GM21737 (cell line): ENCODE measurements at regions not wholly inside any gene's neighbourhood (a gene's known extent, or its start where the extent isn't known, plus 50 kb on each side); places are given as distances from the start of the nearest gene placed in this dataset.

Experiments used
- ATAC-seq: cut with Tn5 transposase; IDR thresholded peaks from one replicate; pipeline ENCODE4 v1.9.1; 2021; ENCODE audit warnings: mild to moderate bottlenecking, moderate library complexity; ENCODE audit not compliant: unreplicated experiment

GRCh38 chr2:20132990-20133535 is 81.6 kb upstream of the LAPTM4A start:
- ATAC-seq = no peak

GRCh38 chr2:20130821-20131645 is 79.6 kb upstream of the LAPTM4A start:
- no peak for ATAC-seq

- no peak for ATAC-seq
These were observed 78.7 kb upstream of the LAPTM4A start for GRCh38 chr2:20130160-20130560.

- no peak for ATAC-seq
These were observed 78.1 kb upstream of the LAPTM4A start for GRCh38 chr2:20129331-20130159.

- ATAC-seq = no peak
These were observed 77.3 kb upstream of the LAPTM4A start for GRCh38 chr2:20128506-20129330.

DNA sequence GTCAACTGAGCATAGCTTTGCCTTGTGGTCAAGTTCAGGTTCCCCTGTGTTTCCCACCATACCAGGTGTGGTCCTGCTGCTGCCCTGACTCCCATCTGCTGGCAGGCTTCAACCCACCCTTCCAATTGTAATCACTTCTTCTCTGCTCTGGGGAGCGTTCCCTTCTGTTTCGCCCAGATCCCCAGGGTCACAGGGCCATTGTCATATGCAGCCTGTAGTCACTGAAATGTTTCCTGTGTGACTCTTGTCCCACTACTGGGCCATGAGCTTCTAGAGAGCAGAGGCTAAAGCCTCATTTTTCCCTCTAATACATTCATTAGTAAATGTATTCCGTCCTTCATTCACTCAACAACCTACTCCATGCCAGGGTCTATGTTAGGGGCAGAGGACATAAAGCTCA is 75.0 kb upstream of the LAPTM4A start:
- no peak for ATAC-seq

DNA sequence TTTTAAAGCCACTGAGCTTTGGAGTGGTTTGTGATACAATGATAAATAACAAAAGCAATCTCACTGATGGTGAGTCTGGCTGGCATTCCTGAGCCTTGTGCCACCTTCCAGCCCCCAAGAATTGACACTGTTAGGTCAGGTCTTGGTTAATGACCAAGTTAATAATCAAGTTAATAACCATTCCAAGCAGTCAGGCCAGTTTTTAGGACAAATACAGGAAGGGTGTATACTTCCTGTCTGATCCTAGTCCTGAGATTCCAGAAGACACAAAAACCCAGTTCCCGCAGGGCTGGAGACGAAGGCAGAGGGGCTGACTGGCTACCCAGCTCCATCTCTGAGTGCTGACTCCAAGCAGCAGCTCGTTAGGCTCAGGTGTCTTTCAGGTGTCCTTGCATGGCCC is 74.6 kb upstream of the LAPTM4A start:
- no peak for ATAC-seq

- ATAC-seq = no peak
These were observed 74.2 kb upstream of the LAPTM4A start for GRCh38 chr2:20125616-20126015.

GRCh38 chr2:20125164-20125563 is 73.7 kb upstream of the LAPTM4A start:
- ATAC-seq = no peak

DNA sequence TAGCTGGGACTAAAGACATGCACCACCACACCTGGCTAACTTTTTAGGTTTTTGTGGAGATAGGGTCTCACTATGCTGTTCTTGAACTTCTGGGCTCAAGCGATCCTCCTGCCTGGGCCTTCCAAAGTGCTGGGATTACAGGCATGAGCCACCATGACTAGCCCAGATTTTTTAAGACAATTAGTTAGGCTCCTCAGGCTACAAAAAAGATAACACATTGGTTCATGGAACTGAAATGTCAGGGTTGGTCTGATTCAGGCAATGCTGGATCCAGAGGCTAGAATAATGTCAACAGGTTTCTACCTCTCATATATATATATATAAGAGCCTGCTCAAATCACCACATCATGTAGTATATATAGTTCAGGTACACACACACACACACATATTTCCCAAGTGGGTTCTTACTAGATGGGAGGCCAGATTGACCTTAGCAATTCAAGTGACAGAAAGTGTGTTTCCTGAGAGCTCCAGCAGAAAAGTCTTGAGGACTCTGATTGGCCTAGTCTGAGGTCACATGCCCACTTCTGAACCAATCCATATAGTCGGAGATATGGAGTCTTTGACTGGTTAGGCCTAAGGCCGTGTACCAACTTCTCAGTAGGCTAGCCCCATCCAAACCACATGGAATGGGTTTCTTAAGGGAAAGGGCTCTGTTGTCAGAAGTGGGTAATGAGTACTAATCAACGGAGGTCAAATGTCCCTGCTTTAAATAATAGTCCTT is 72.6 kb upstream of the LAPTM4A start:
- no peak for ATAC-seq

DNA sequence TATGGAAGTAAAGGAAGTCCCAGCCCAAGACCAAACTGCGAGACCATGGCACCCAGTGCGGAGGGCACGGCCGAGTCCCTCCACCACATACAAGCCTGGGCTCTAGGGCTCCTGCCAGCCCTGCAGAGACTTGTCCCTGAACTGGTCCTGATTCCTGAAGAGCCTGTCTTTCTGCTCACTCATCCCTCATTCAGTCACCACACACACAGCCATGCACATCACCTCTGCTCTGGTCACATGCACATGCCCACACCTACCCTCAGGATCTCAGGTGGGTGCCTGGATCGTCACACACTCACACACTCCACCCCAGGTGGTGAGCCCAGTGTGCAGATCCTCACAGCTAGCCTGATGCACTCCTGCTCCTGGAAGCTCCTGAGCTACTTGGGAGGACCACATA is 71.4 kb upstream of the LAPTM4A start:
- ATAC-seq = no peak

DNA sequence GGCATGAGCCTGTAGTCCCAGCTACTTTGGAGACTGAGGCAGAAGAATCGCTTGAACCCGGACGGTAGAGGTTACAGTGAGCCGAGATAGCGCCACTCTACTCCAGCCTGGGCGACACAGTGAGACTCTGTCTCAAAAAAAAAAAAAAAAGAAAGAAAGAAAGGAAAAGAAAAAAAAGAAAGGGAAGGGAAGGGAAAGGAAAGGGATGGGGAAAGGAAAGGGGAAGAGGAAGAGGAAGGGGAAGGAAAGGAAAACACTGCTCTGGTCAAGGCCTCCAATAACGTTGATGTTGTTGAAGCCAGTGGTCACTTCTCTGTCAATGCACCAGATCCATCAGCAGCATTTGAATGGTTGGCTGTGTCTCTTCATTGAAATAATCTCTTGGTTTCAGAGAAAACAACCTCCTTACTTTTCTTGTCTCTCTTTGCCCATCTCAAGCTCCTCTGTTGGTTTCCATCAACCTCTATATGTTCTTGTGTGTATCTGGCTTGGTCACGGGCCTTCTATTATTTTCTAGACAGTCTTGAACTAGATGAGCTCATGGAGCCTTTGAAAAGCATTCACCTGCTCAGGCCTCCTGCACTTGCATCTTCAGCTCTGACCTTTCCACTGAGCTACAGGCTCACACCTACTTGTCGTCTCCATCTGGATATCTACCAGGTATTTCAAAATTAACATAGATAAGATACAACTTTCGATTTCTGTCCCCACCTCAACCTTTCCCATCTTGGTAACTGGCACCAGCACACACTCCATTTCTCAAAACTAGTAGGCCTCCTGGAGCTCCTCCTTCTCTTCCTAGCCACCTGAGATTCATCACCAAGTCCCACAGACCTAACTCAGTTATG is 69.4 kb upstream of the LAPTM4A start:
- no peak for ATAC-seq

GRCh38 chr2:20118051-20118450 is 66.6 kb upstream of the LAPTM4A start:
- ATAC-seq = no peak

GRCh38 chr2:20115902-20116301 is 64.5 kb upstream of the LAPTM4A start:
- ATAC-seq = no peak

DNA sequence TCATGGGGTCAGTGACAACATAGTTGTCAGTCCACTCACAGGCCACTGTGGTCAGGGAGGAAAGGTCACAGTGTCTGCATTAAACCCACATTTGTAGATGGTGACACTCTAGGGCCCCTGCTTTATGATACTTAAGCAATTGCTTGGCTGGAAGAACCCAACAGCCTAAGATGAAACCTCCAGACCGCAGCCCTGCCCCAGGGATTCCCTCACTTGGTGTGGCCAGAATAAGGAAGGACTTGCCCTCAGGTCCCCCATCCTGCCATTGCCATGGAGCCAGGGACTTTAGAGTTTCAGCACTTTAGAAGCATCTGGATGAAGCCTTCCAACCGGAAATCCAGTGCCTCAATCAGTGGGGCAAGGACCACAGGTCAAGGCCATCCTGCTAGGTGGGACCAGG is 63.9 kb upstream of the LAPTM4A start:
- no peak for ATAC-seq

GRCh38 chr2:20113986-20114938 is 62.8 kb upstream of the LAPTM4A start:
- no peak for ATAC-seq

GRCh38 chr2:20113004-20113796 is 61.8 kb upstream of the LAPTM4A start:
- ATAC-seq = no peak
